ENCODE measurements at regions not wholly inside any gene's neighbourhood (a gene's known extent, or its start where the extent isn't known, plus 50 kb on each side); places are given as distances from the start of the nearest gene placed in this dataset.

GRCh38 chr13:30111810-30112209 lies 195.5 kb downstream of the KATNAL1 start:
- H3K4me3 ChIP-seq (ENCODE audit: low read depth, low read length): no peak overlapping the region
- ATAC-seq (ENCODE audit: low read depth in 2 of 2): no peak
- H3K4me3 Mint-ChIP-seq: peak overlapping the region in 1 of 4 donors; percentile 24
- peaks cover 8% of the 10 kb centered on the region for H3K27me3 Mint-ChIP-seq
- no peak overlapping the region for H3K27ac ChIP-seq (ENCODE audit: insufficient read depth, low read length, poor library complexity, severe bottlenecking)
- H3K36me3 ChIP-seq (ENCODE audit: control insufficient read depth, insufficient read depth, low read length): no peaks in the 10 kb centered on the region
- H3K27ac Mint-ChIP-seq: peak overlapping the region in 1 of 3 donors; percentile 2
- H3K9me3 ChIP-seq (ENCODE audit: control insufficient read depth in 2 of 2, low read length in 2 of 2): no peaks in the 10 kb centered on the region
- no peaks in the 10 kb centered on the region for H3K27me3 ChIP-seq (ENCODE audit: control insufficient read depth, insufficient read depth, low read length)
- peak in 1 of 3 donors; percentile 39 for DNase-seq
- peaks cover 13 to 29% (median 15%) of the 10 kb centered on the region in 4 donors for H3K4me1 Mint-ChIP-seq
- peaks cover 20% of the 10 kb centered on the region for H3K4me1 ChIP-seq (ENCODE audit: control insufficient read depth, insufficient read depth, low read length, poor library complexity, severe bottlenecking)
- H3K36me3 Mint-ChIP-seq: no peaks in the 10 kb centered on the region
- no peaks in the 10 kb centered on the region for H3K9me3 Mint-ChIP-seq

- no peak overlapping the region for H3K27ac ChIP-seq (ENCODE audit: insufficient read depth, low read length, poor library complexity, severe bottlenecking)
- Mint-ChIP-seq H3K27me3 (peaks cover 8% of the 10 kb centered on the region), H3K36me3 (no peaks in the 10 kb centered on the region), H3K4me3 (peak overlapping the region in 1 of 4 donors; percentile 52), H3K9me3 (no peaks in the 10 kb centered on the region), H3K4me1 (peaks cover 13 to 29% (median 15%) of the 10 kb centered on the region in 4 donors), H3K27ac (no peak overlapping the region)
- peaks cover 20% of the 10 kb centered on the region for H3K4me1 ChIP-seq (ENCODE audit: control insufficient read depth, insufficient read depth, low read length, poor library complexity, severe bottlenecking)
- no peak overlapping the region for H3K4me3 ChIP-seq (ENCODE audit: low read depth, low read length)
- ATAC-seq (ENCODE audit: low read depth in 2 of 2): no peak
- no peaks in the 10 kb centered on the region for H3K27me3 ChIP-seq (ENCODE audit: control insufficient read depth, insufficient read depth, low read length)
- no peak for DNase-seq
- no peaks in the 10 kb centered on the region for H3K36me3 ChIP-seq (ENCODE audit: control insufficient read depth, insufficient read depth, low read length)
- no peaks in the 10 kb centered on the region for H3K9me3 ChIP-seq (ENCODE audit: control insufficient read depth in 2 of 2, low read length in 2 of 2)
Observed at GRCh38 chr13:30110301-30111070, 196.9 kb downstream of the KATNAL1 start.

- no peak overlapping the region for H3K27ac Mint-ChIP-seq
Observed at GRCh38 chr13:30109471-30110135, 197.7 kb downstream of the KATNAL1 start.

GRCh38 chr13:30108913-30109237 lies 198.5 kb downstream of the KATNAL1 start:
- Mint-ChIP-seq H3K36me3 (no peaks in the 10 kb centered on the region), H3K27ac (no peak overlapping the region), H3K9me3 (no peaks in the 10 kb centered on the region), H3K4me3 (no peak overlapping the region), H3K4me1 (peaks cover 9 to 18% (median 11%) of the 10 kb centered on the region in 4 donors), H3K27me3 (peaks cover 8% of the 10 kb centered on the region)
- no peak for DNase-seq
- Histone ChIP-seq H3K4me1 (ENCODE audit: control insufficient read depth, insufficient read depth, low read length, poor library complexity, severe bottlenecking) (peaks cover 11% of the 10 kb centered on the region), H3K36me3 (ENCODE audit: control insufficient read depth, insufficient read depth, low read length) (no peaks in the 10 kb centered on the region), H3K27me3 (ENCODE audit: control insufficient read depth, insufficient read depth, low read length) (no peaks in the 10 kb centered on the region), H3K9me3 (ENCODE audit: control insufficient read depth in 2 of 2, low read length in 2 of 2) (no peaks in the 10 kb centered on the region), H3K27ac (ENCODE audit: insufficient read depth, low read length, poor library complexity, severe bottlenecking) (no peak overlapping the region), H3K4me3 (ENCODE audit: low read depth, low read length) (no peak overlapping the region)
- ATAC-seq (ENCODE audit: low read depth in 2 of 2): no peak

More at GRCh38 chr13:30109471-30110135, 197.7 kb downstream of the KATNAL1 start:
- Histone ChIP-seq H3K27ac (ENCODE audit: insufficient read depth, low read length, poor library complexity, severe bottlenecking) (no peak overlapping the region), H3K4me3 (ENCODE audit: low read depth, low read length) (no peak overlapping the region), H3K36me3 (ENCODE audit: control insufficient read depth, insufficient read depth, low read length) (no peaks in the 10 kb centered on the region), H3K4me1 (ENCODE audit: control insufficient read depth, insufficient read depth, low read length, poor library complexity, severe bottlenecking) (peaks cover 16% of the 10 kb centered on the region), H3K27me3 (ENCODE audit: control insufficient read depth, insufficient read depth, low read length) (no peaks in the 10 kb centered on the region), H3K9me3 (ENCODE audit: control insufficient read depth in 2 of 2, low read length in 2 of 2) (no peaks in the 10 kb centered on the region)
- peak overlapping the region in 1 of 4 donors; percentile 52 for H3K4me3 Mint-ChIP-seq
- peaks cover 9 to 25% (median 11%) of the 10 kb centered on the region in 4 donors for H3K4me1 Mint-ChIP-seq
- no peaks in the 10 kb centered on the region for H3K36me3 Mint-ChIP-seq
- no peak for ATAC-seq (ENCODE audit: low read depth in 2 of 2)
- no peaks in the 10 kb centered on the region for H3K9me3 Mint-ChIP-seq
- peaks cover 8% of the 10 kb centered on the region for H3K27me3 Mint-ChIP-seq
- no peak for DNase-seq

- no peaks in the 10 kb centered on the region for H3K9me3 Mint-ChIP-seq
- H3K36me3 ChIP-seq (ENCODE audit: control insufficient read depth, insufficient read depth, low read length): no peaks in the 10 kb centered on the region
- peak overlapping the region in 1 of 3 donors; percentile 12 for H3K27ac Mint-ChIP-seq
- peaks cover 8% of the 10 kb centered on the region for H3K27me3 Mint-ChIP-seq
- no peak overlapping the region for H3K4me3 Mint-ChIP-seq
- no peaks in the 10 kb centered on the region for H3K27me3 ChIP-seq (ENCODE audit: control insufficient read depth, insufficient read depth, low read length)
- H3K4me1 ChIP-seq (ENCODE audit: control insufficient read depth, insufficient read depth, low read length, poor library complexity, severe bottlenecking): peaks cover 11% of the 10 kb centered on the region
- peaks cover 9 to 13% (median 11%) of the 10 kb centered on the region in 4 donors for H3K4me1 Mint-ChIP-seq
- ATAC-seq (ENCODE audit: low read depth in 2 of 2) (no peak), DNase-seq (no peak)
- no peaks in the 10 kb centered on the region for H3K9me3 ChIP-seq (ENCODE audit: control insufficient read depth in 2 of 2, low read length in 2 of 2)
- no peak overlapping the region for H3K4me3 ChIP-seq (ENCODE audit: low read depth, low read length)
- no peaks in the 10 kb centered on the region for H3K36me3 Mint-ChIP-seq
- no peak overlapping the region for H3K27ac ChIP-seq (ENCODE audit: insufficient read depth, low read length, poor library complexity, severe bottlenecking)
Observed at GRCh38 chr13:30108216-30108912, 199.0 kb downstream of the KATNAL1 start.

- H3K27me3 Mint-ChIP-seq: peaks cover 7% of the 10 kb centered on the region
- no peak overlapping the region for H3K4me3 Mint-ChIP-seq
- H3K27ac Mint-ChIP-seq: no peak overlapping the region
- H3K27me3 ChIP-seq (ENCODE audit: control insufficient read depth, insufficient read depth, low read length): no peaks in the 10 kb centered on the region
- no peak overlapping the region for H3K4me3 ChIP-seq (ENCODE audit: low read depth, low read length)
- H3K36me3 Mint-ChIP-seq: no peaks in the 10 kb centered on the region
- H3K4me1 ChIP-seq (ENCODE audit: control insufficient read depth, insufficient read depth, low read length, poor library complexity, severe bottlenecking): peaks cover 3% of the 10 kb centered on the region
- peaks cover 1 to 5% (median 4%) of the 10 kb centered on the region in 4 donors for H3K4me1 Mint-ChIP-seq
- H3K27ac ChIP-seq (ENCODE audit: insufficient read depth, low read length, poor library complexity, severe bottlenecking): no peak overlapping the region
- no peaks in the 10 kb centered on the region for H3K36me3 ChIP-seq (ENCODE audit: control insufficient read depth, insufficient read depth, low read length)
- no peak for ATAC-seq (ENCODE audit: low read depth in 2 of 2)
- DNase-seq: no peak
- H3K9me3 ChIP-seq (ENCODE audit: control insufficient read depth in 2 of 2, low read length in 2 of 2): no peaks in the 10 kb centered on the region
- no peaks in the 10 kb centered on the region for H3K9me3 Mint-ChIP-seq
Observed at GRCh38 chr13:30107521-30108136, 199.7 kb downstream of the KATNAL1 start.

- H3K4me3 Mint-ChIP-seq: no peak overlapping the region
- DNase-seq (no peak), ATAC-seq (ENCODE audit: low read depth in 2 of 2) (no peak)
- no peak overlapping the region for H3K27ac Mint-ChIP-seq
- H3K4me1 ChIP-seq (ENCODE audit: control insufficient read depth, insufficient read depth, low read length, poor library complexity, severe bottlenecking): no peaks in the 10 kb centered on the region
- no peaks in the 10 kb centered on the region for H3K36me3 ChIP-seq (ENCODE audit: control insufficient read depth, insufficient read depth, low read length)
- H3K9me3 ChIP-seq (ENCODE audit: control insufficient read depth in 2 of 2, low read length in 2 of 2): no peaks in the 10 kb centered on the region
- H3K27me3 Mint-ChIP-seq: peaks cover 6% of the 10 kb centered on the region
- peaks cover 0 to under 1% (median 0%) of the 10 kb centered on the region in 4 donors for H3K4me1 Mint-ChIP-seq
- H3K4me3 ChIP-seq (ENCODE audit: low read depth, low read length): no peak overlapping the region
- no peaks in the 10 kb centered on the region for H3K27me3 ChIP-seq (ENCODE audit: control insufficient read depth, insufficient read depth, low read length)
- H3K27ac ChIP-seq (ENCODE audit: insufficient read depth, low read length, poor library complexity, severe bottlenecking): no peak overlapping the region
- H3K36me3 Mint-ChIP-seq: no peaks in the 10 kb centered on the region
- H3K9me3 Mint-ChIP-seq: no peaks in the 10 kb centered on the region
Observed at GRCh38 chr13:30107121-30107520, 200.2 kb downstream of the KATNAL1 start.

Data from CD4-positive, CD25-positive, alpha-beta regulatory T cell (primary cell).